Mucosa of stomach (tissue), 1 donor: ENCODE measurements at regions not wholly inside any gene's neighbourhood (a gene's known extent, or its start where the extent isn't known, plus 50 kb on each side); places are given as distances from the start of the nearest gene placed in this dataset.

Experiments
- H3K27me3 ChIP-seq: one replicate; pipeline ENCODE4 v1.7.0; 2013; ENCODE audit warnings: mild to moderate bottlenecking, low read length; ENCODE audit not compliant: control insufficient read depth, insufficient read depth
- H3K36me3 ChIP-seq: one replicate; pipeline ENCODE4 v1.7.0; 2013; ENCODE audit warnings: low read length; ENCODE audit not compliant: control insufficient read depth, insufficient read depth
- H3K4me1 ChIP-seq: one replicate; pipeline ENCODE4 v1.7.0; 2013; ENCODE audit warnings: mild to moderate bottlenecking, low read length; ENCODE audit not compliant: control insufficient read depth, insufficient read depth
- H3K4me3 ChIP-seq: one replicate; pipeline ENCODE4 v1.7.0; 2013; ENCODE audit warnings: low read length
- H3K9ac ChIP-seq: one replicate; pipeline ENCODE4 v1.7.0; 2013; ENCODE audit warnings: mild to moderate bottlenecking, low read length, moderate library complexity
- H3K9me3 ChIP-seq: one replicate; pipeline ENCODE4 v1.7.0; 2013; ENCODE audit warnings: mild to moderate bottlenecking, low read length, moderate library complexity; ENCODE audit not compliant: control insufficient read depth
- donor health status: Pancreatic carcinoma.

DNA sequence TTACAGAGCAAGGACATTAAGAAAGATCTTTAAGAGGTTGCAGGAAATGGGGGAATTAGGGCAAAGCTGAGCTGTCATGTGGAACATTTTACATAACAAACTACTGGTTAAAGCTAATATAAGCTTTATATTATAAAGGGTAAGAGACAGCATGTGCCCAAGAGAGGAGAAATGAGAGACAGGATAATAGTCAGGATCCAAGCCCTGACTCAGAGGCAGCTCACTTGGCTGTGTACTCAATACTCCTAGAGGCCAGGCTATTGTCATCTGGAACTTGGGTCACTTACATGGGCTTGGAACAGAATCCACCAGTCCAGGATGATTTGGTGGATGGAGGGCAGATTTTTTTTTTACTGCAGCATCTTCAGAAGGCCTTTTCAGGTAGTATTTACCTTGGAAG lies 418.6 kb upstream of the ZMIZ1 start:
- Histone ChIP-seq H3K4me3 (no peak overlapping the region), H3K9me3 (no peaks in the 10 kb centered on the region), H3K36me3 (no peaks in the 10 kb centered on the region), H3K4me1 (no peaks in the 10 kb centered on the region), H3K9ac (no peak overlapping the region), H3K27me3 (no peaks in the 10 kb centered on the region)

DNA sequence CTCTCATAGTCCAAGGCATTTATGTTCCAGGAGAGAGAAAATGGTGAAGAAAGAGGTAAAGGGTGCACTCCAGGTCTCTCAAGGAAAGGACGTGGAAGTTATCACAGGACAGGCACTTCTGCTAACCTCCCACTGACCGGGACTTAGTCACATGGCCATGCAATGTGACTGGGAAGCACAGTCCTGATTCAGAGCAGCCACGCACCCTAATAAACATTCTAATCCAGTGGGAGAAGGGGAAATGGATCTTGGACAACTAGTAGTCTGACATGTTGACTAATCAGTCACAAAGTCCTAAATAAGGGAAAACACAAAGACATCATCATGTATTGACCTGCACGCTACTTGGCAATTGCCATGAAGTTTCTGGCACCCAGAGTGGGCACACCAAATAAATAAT lies 417.5 kb upstream of the ZMIZ1 start:
- H3K36me3 ChIP-seq: no peaks in the 10 kb centered on the region
- no peaks in the 10 kb centered on the region for H3K9me3 ChIP-seq
- no peak overlapping the region for H3K4me3 ChIP-seq
- H3K4me1 ChIP-seq: no peaks in the 10 kb centered on the region
- no peaks in the 10 kb centered on the region for H3K27me3 ChIP-seq
- no peak overlapping the region for H3K9ac ChIP-seq

DNA sequence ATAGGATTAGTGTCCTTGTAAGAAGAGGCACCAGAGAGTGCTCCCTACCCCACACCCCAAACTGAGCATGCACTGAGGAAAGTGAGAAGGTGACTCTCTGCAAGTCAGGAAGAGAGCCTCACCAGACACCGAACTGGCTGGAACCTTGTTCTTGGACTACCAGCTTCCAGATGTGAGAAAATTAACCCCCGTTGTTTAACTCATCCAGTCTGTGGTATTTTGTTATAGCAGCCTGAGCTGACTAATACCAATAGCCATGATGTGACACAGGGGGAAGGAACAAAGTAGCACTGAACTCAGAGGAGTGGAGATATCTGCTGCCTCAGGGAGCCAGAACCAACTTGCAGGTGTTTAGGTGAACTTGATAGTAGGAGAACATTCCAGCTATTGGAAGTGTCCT lies 415.2 kb upstream of the ZMIZ1 start:
- Histone ChIP-seq H3K36me3 (no peaks in the 10 kb centered on the region), H3K27me3 (no peaks in the 10 kb centered on the region), H3K9me3 (no peaks in the 10 kb centered on the region), H3K9ac (no peak overlapping the region), H3K4me1 (peaks cover 4% of the 10 kb centered on the region), H3K4me3 (no peak overlapping the region)

GRCh38 chr10:78654047-78654590 lies 414.6 kb upstream of the ZMIZ1 start:
- H3K9me3 ChIP-seq: no peaks in the 10 kb centered on the region
- H3K36me3 ChIP-seq: no peaks in the 10 kb centered on the region
- peaks cover 4% of the 10 kb centered on the region for H3K4me1 ChIP-seq
- no peak overlapping the region for H3K4me3 ChIP-seq
- H3K9ac ChIP-seq: no peak overlapping the region
- H3K27me3 ChIP-seq: no peaks in the 10 kb centered on the region

- Histone ChIP-seq H3K27me3 (no peaks in the 10 kb centered on the region), H3K36me3 (no peaks in the 10 kb centered on the region), H3K4me3 (no peak overlapping the region), H3K9me3 (no peaks in the 10 kb centered on the region), H3K9ac (no peak overlapping the region), H3K4me1 (peaks cover 4% of the 10 kb centered on the region)
These were observed 412.8 kb upstream of the ZMIZ1 start for GRCh38 chr10:78655979-78656378.

DNA sequence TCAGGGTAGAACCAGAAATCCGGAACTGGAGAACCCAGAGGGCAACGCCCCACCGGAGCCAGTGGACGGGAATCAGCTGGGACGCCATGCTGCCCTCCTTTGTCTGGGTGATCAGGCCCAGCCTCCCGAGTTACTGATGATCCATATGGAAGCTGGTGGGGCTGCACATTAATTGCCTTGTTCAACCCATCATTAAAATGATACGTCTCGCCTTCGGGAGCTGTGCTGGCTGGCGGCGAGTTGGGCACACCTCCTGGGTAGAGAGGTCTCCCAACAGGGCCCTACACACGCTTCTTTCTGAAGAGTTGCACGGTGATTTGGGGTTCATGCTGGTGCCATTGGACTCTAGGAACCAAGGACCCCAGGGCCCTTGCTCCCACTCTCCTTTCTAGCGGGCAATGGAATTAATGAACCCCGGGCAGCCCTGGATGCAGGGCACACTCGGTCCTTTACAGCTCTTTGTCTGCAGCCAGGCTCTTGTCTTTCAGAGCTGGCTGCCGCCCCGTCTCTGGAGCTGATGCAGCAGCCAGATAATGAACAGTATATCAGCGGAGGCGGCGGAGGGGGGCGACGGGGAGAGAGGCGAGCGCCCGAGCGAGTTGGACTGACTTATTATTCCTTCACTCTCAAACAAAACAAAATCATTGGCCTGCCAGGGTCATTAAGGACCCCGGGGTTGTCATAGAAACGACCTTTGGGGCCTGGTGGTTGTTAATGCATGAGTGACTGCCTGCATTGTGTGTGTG lies 412.2 kb upstream of the ZMIZ1 start:
- no peaks in the 10 kb centered on the region for H3K27me3 ChIP-seq
- no peaks in the 10 kb centered on the region for H3K9me3 ChIP-seq
- no peaks in the 10 kb centered on the region for H3K36me3 ChIP-seq
- H3K4me3 ChIP-seq: no peak overlapping the region
- no peak overlapping the region for H3K9ac ChIP-seq
- peaks cover 4% of the 10 kb centered on the region for H3K4me1 ChIP-seq

- no peaks in the 10 kb centered on the region for H3K27me3 ChIP-seq
- no peaks in the 10 kb centered on the region for H3K9me3 ChIP-seq
- no peak overlapping the region for H3K9ac ChIP-seq
- H3K4me1 ChIP-seq: peaks cover 4% of the 10 kb centered on the region
- no peaks in the 10 kb centered on the region for H3K36me3 ChIP-seq
- H3K4me3 ChIP-seq: no peak overlapping the region
These were observed 411.5 kb upstream of the ZMIZ1 start for GRCh38 chr10:78657163-78657861.

GRCh38 chr10:78657862-78658165 lies 411.0 kb upstream of the ZMIZ1 start:
- H3K36me3 ChIP-seq: no peaks in the 10 kb centered on the region
- no peak overlapping the region for H3K4me3 ChIP-seq
- H3K27me3 ChIP-seq: no peaks in the 10 kb centered on the region
- H3K9ac ChIP-seq: no peak overlapping the region
- peaks cover 4% of the 10 kb centered on the region for H3K4me1 ChIP-seq
- H3K9me3 ChIP-seq: no peaks in the 10 kb centered on the region

GRCh38 chr10:78658645-78659597 lies 409.8 kb upstream of the ZMIZ1 start:
- H3K9ac ChIP-seq: no peak overlapping the region
- H3K27me3 ChIP-seq: no peaks in the 10 kb centered on the region
- peaks cover 4% of the 10 kb centered on the region for H3K4me1 ChIP-seq
- no peaks in the 10 kb centered on the region for H3K9me3 ChIP-seq
- no peak overlapping the region for H3K4me3 ChIP-seq
- no peaks in the 10 kb centered on the region for H3K36me3 ChIP-seq

GRCh38 chr10:78659598-78659967 lies 409.2 kb upstream of the ZMIZ1 start:
- Histone ChIP-seq H3K9me3 (no peaks in the 10 kb centered on the region), H3K9ac (no peak overlapping the region), H3K4me1 (peaks cover 4% of the 10 kb centered on the region), H3K27me3 (no peaks in the 10 kb centered on the region), H3K4me3 (no peak overlapping the region), H3K36me3 (no peaks in the 10 kb centered on the region)

DNA sequence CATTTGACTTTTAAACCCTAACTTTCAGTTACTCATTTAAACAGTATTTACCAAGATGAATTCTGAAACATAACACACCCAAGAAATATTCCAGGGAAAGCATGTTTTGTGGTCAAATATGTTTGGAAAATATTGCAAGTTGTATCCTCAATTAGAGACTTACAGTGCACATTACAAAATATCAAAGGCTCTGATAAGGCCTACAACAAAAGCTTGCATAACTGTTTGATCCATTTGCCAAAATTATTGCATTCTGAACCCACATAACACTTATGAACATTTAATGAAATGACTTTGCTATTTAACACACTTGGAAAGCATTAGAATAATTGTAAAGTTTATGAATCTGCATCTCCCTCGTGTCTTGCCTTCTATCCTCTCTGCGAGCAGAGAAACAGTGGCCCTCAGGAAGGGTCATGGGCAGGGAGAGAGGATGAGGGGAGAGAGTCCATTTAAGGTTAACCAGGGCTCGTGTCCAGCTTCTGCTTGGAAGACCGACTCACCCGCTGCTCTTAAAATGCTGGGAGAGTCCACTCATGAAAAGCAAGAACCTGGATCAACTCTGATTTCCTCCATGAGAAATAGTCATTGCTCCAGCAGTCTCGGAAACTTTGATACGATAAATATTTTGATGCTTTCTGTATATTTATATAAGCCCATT lies 408.2 kb upstream of the ZMIZ1 start:
- Histone ChIP-seq H3K9me3 (no peaks in the 10 kb centered on the region), H3K4me1 (peaks cover 4% of the 10 kb centered on the region), H3K4me3 (no peak overlapping the region)

More for the DNA sequence above, 408.2 kb upstream of the ZMIZ1 start:
- Histone ChIP-seq H3K27me3 (no peaks in the 10 kb centered on the region), H3K9ac (no peak overlapping the region), H3K36me3 (no peaks in the 10 kb centered on the region)
